Naive thymus-derived CD4-positive, alpha-beta T cell (primary cell): ENCODE measurements at regions not wholly inside any gene's neighbourhood (a gene's known extent, or its start where the extent isn't known, plus 50 kb on each side); places are given as distances from the start of the nearest gene placed in this dataset.

ENCODE experiments used
- ATAC-seq: fragments of 150-1000 bp; cut with Tn5 transposase; 2 replicates; pipeline ENCODE4 v1.10.0; 2021; ENCODE audit warnings: mild to moderate bottlenecking, moderate library complexity
- CTCF ChIA-PET: fragments of 350-600 bp; sonication (Branson Sonifier 250); formaldehyde crosslinking; loops from one replicate; lab custom pipeline; 2021; ENCODE audit warnings: antibody characterized with exemption; lab: Charles Lee
- POLR2A ChIA-PET: fragments of 350-600 bp; sonication (Branson Sonifier 250); formaldehyde crosslinking; loops from one replicate; lab custom pipeline; 2021; ENCODE audit warnings: antibody characterized with exemption, inconsistent platforms; lab: Charles Lee
- DNase-seq, 9 donors: peaks; one replicate each; pipeline versions ENCODE4 v3.0.0 to v3.0.0-alpha.2; 2020 to 2022; ENCODE audit warnings: mixed read lengths in 1 of 9
- H3K27ac ChIP-seq: one replicate; pipeline ENCODE4 v1.7.0; 2013; ENCODE audit warnings: mild to moderate bottlenecking, low read depth, low read length, moderate library complexity
- H3K27me3 ChIP-seq, 2 donors: one replicate each; pipeline ENCODE4 v1.7.0; 2013; ENCODE audit warnings: low read length in 2 of 2, mild to moderate bottlenecking in 2 of 2, moderate library complexity in 2 of 2; ENCODE audit not compliant: control insufficient read depth in 2 of 2, insufficient read depth in 2 of 2
- H3K36me3 ChIP-seq, 3 experiments: 1 replicate in 2 of 3; 2 replicates in 1 of 3; pipeline ENCODE4 v1.7.0; 2013; ENCODE audit warnings: low read length in 3 of 3, mild to moderate bottlenecking in 3 of 3, moderate library complexity in 1 of 3; ENCODE audit not compliant: insufficient read depth in 3 of 3, control insufficient read depth in 2 of 3
- H3K4me1 ChIP-seq, 2 donors: one replicate each; pipeline ENCODE4 v1.7.0; 2013; ENCODE audit warnings: low read length in 2 of 2, mild to moderate bottlenecking in 2 of 2, moderate library complexity in 1 of 2; ENCODE audit not compliant: control insufficient read depth in 2 of 2, insufficient read depth in 2 of 2
- H3K4me3 ChIP-seq: 2 replicates; pipeline ENCODE4 v1.7.0; 2013; ENCODE audit warnings: mild to moderate bottlenecking, low read length
- H3K9me3 ChIP-seq, 3 experiments: 1 replicate in 2 of 3; 2 replicates in 1 of 3; pipeline ENCODE4 v1.7.0; 2013; ENCODE audit warnings: low read length in 3 of 3; ENCODE audit not compliant: control insufficient read depth in 2 of 3
- H3K27ac Mint-ChIP-seq, 9 donors: one replicate each; pipeline ENCODE4 v1.8.0; 2020 to 2022; ENCODE audit warnings: mixed read lengths in 9 of 9, mild to moderate bottlenecking in 8 of 9, moderate library complexity in 5 of 9, inconsistent platforms in 2 of 9
- H3K27me3 Mint-ChIP-seq, 5 donors: one replicate each; pipeline ENCODE4 v1.8.0; 2021 to 2022; ENCODE audit warnings: mixed read lengths in 5 of 5, mild to moderate bottlenecking in 1 of 5
- H3K36me3 Mint-ChIP-seq, 5 donors: one replicate each; pipeline ENCODE4 v1.8.0; 2020 to 2022; ENCODE audit warnings: mixed read lengths in 5 of 5, mild to moderate bottlenecking in 3 of 5, inconsistent platforms in 1 of 5
- H3K4me1 Mint-ChIP-seq, 7 donors: one replicate each; pipeline ENCODE4 v1.8.0; 2020 to 2022; ENCODE audit warnings: mixed read lengths in 7 of 7, mild to moderate bottlenecking in 3 of 7, inconsistent platforms in 1 of 7
- H3K4me3 Mint-ChIP-seq, 10 donors: one replicate each; pipeline ENCODE4 v1.8.0; 2020 to 2022; ENCODE audit warnings: mild to moderate bottlenecking in 10 of 10, mixed read lengths in 10 of 10, moderate library complexity in 6 of 10, inconsistent platforms in 2 of 10
- H3K9me3 Mint-ChIP-seq, 11 donors: one replicate each; pipeline ENCODE4 v1.8.0; 2020 to 2022; ENCODE audit warnings: mixed read lengths in 11 of 11, mild to moderate bottlenecking in 4 of 11, inconsistent platforms in 1 of 11, moderate library complexity in 1 of 11
- intact Hi-C, 2 donors: fragments of 100-400 bp; cut with micrococcal nuclease; formaldehyde crosslinking; loops; one replicate each; pipeline ENCODE4 v1.15.1; 2023

DNA sequence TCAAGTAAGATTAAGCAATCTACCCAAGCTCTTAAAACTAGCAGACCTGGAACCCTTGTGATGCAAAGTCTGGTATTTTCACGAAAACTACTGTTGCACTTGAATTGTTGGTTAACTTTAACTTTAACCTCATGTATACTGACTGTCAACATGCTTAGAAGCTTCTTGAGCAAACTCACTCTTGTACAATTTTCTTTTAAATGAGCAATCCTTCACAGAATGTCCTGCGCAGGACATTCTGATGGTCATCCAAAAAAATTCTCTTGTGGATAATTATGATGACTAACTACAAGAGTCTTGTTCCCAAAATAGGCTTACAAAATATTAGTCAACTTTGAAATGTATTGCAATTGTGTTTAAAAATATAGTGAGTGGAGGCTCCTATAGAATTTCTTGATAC is 54.0 kb upstream of the PDE3A start:
- DNase-seq (no peak), ATAC-seq (no peak)
- Histone ChIP-seq H3K4me1 (no peaks in the 10 kb centered on the region), H3K27ac (no peak overlapping the region), H3K27me3 (no peaks in the 10 kb centered on the region), H3K36me3 (no peaks in the 10 kb centered on the region), H3K9me3 (no peaks in the 10 kb centered on the region), H3K4me3 (no peak overlapping the region)
- POLR2A ChIA-PET: no interaction called here
- CTCF ChIA-PET: no interaction called here
- intact Hi-C loops: no loop called here
- Mint-ChIP-seq H3K27ac (no peak overlapping the region), H3K9me3 (peaks cover 0 to 8% (median 0%) of the 10 kb centered on the region in 11 donors), H3K4me3 (no peak overlapping the region), H3K4me1 (no peaks in the 10 kb centered on the region), H3K36me3 (no peaks in the 10 kb centered on the region), H3K27me3 (no peaks in the 10 kb centered on the region)

DNA sequence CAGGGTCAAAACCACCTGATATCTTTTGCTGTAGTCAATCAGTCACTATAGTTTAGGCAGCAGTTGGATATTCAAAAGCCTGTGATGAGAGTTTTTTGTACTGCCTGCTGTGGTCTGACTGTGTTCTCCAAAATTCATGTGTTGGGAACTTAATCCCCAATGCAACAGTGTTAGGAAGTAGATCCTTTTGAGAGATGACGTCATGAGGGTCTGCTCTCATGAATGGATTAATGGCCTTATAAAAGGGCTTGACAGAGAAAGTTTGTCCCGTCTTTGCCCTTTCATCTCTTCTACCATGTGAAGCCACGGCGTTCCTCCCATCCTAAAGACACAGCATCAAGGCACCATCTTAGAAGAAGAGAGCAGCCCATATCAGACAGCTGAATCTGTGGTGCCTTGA is 50.8 kb upstream of the PDE3A start:
- H3K4me1 ChIP-seq: no peaks in the 10 kb centered on the region
- CTCF ChIA-PET: interaction anchor here (0.6 kb wide), 1 partner anchor 188 kb away, joined by 5 read pairs; no protein-coding TSS in a partner anchor
- Mint-ChIP-seq H3K4me3 (no peak overlapping the region), H3K4me1 (no peaks in the 10 kb centered on the region), H3K27me3 (no peaks in the 10 kb centered on the region), H3K36me3 (no peaks in the 10 kb centered on the region), H3K27ac (no peak overlapping the region), H3K9me3 (peaks cover 0 to 10% (median 0%) of the 10 kb centered on the region in 11 donors)
- DNase-seq (no peak), ATAC-seq (no peak)
- H3K9me3 ChIP-seq: no peaks in the 10 kb centered on the region
- H3K36me3 ChIP-seq: no peaks in the 10 kb centered on the region
- intact Hi-C loops: no loop called here
- H3K4me3 ChIP-seq: no peak overlapping the region
- POLR2A ChIA-PET: no interaction called here
- no peaks in the 10 kb centered on the region for H3K27me3 ChIP-seq
- H3K27ac ChIP-seq: no peak overlapping the region
